Fibroblast of the conjunctiva (primary cell): ENCODE measurements at regions not wholly inside any gene's neighbourhood (a gene's known extent, or its start where the extent isn't known, plus 50 kb on each side); places are given as distances from the start of the nearest gene placed in this dataset.
A peak's percentile ranks its signal among the peaks of the same experiment; 100 is the strongest.

Experiments
- DNase-seq: peaks from one replicate; pipeline ENCODE4 v3.0.0-alpha.2; 2010; ENCODE audit warnings: low read depth

- DNase-seq = peak; percentile 47
These were observed 206.2 kb upstream of the ADAMTS5 start for GRCh38 chr21:27173053-27173452.

GRCh38 chr21:27171707-27172106, 204.8 kb upstream of the ADAMTS5 start:
- peak; percentile 74 for DNase-seq

GRCh38 chr21:27168084-27168483, 201.2 kb upstream of the ADAMTS5 start:
- DNase-seq = no peak

- no peak for DNase-seq
These were observed 197.6 kb upstream of the ADAMTS5 start for GRCh38 chr21:27164208-27165177.

- no peak for DNase-seq
These were observed 192.1 kb upstream of the ADAMTS5 start for GRCh38 chr21:27158967-27159366.

GRCh38 chr21:27157097-27157496, 190.2 kb upstream of the ADAMTS5 start:
- DNase-seq = no peak

- no peak for DNase-seq
These were observed 189.8 kb upstream of the ADAMTS5 start for GRCh38 chr21:27156666-27157065.

- no peak for DNase-seq
These were observed 188.2 kb upstream of the ADAMTS5 start for GRCh38 chr21:27155130-27155500.

GRCh38 chr21:27154451-27155129, 187.7 kb upstream of the ADAMTS5 start:
- DNase-seq = no peak

- DNase-seq = no peak
These were observed 186.1 kb upstream of the ADAMTS5 start for GRCh38 chr21:27152996-27153395.

- peak; percentile 49 for DNase-seq
These were observed 182.1 kb upstream of the ADAMTS5 start for GRCh38 chr21:27149034-27149433.

GRCh38 chr21:27146268-27146667, 179.4 kb upstream of the ADAMTS5 start:
- no peak for DNase-seq

- no peak for DNase-seq
These were observed 178.4 kb upstream of the ADAMTS5 start for GRCh38 chr21:27145134-27145798.

GRCh38 chr21:27143476-27143875, 176.6 kb upstream of the ADAMTS5 start:
- no peak for DNase-seq

GRCh38 chr21:27139526-27139925, 172.6 kb upstream of the ADAMTS5 start:
- DNase-seq = no peak

- peak; percentile 13 for DNase-seq
These were observed 167.6 kb upstream of the ADAMTS5 start for GRCh38 chr21:27134516-27134915.

GRCh38 chr21:27132266-27132665, 165.4 kb upstream of the ADAMTS5 start:
- DNase-seq = peak; percentile 76

GRCh38 chr21:27130154-27130553, 163.3 kb upstream of the ADAMTS5 start:
- DNase-seq = no peak

- no peak for DNase-seq
These were observed 162.8 kb upstream of the ADAMTS5 start for GRCh38 chr21:27129694-27130093.

GRCh38 chr21:27129215-27129614, 162.3 kb upstream of the ADAMTS5 start:
- DNase-seq = no peak

GRCh38 chr21:27126140-27126539, 159.3 kb upstream of the ADAMTS5 start:
- DNase-seq = no peak

- DNase-seq = no peak
These were observed 155.8 kb upstream of the ADAMTS5 start for GRCh38 chr21:27122686-27123085.

GRCh38 chr21:27114111-27114510, 147.2 kb upstream of the ADAMTS5 start:
- DNase-seq = no peak
